ENCODE measurements at regions not wholly inside any gene's neighbourhood (a gene's known extent, or its start where the extent isn't known, plus 50 kb on each side); places are given as distances from the start of the nearest gene placed in this dataset.

- no peak for DNase-seq (ENCODE audit: low read depth, low spot score)
These were observed 168.2 kb downstream of the MFSD1 start for GRCh38 chr3:158970006-158970405.

- no peak for DNase-seq (ENCODE audit: low read depth, low spot score)
These were observed 173.1 kb downstream of the MFSD1 start for GRCh38 chr3:158974904-158975303.

DNA sequence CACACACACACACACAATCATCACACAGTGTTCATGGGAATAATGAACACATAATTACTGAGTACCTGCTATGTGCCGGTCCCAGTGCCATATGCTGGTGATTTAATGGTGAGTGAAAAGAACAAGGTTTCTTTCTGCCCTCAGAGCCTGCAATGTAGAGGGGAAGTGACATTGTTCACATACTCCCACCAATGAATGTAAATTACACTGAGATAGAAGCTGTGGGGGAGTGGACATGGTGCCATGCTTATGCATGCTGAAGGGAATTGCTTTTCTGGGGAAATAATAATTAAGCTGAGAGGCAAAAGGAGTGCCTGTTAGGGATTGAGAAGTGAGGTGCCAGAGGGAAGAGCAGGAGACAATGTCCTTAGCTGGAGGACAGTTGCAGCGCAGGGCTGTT lies 175.1 kb downstream of the MFSD1 start:
- no peak for DNase-seq (ENCODE audit: low read depth, low spot score)

- DNase-seq (ENCODE audit: low read depth, low spot score) = no peak
These were observed 175.6 kb downstream of the MFSD1 start for GRCh38 chr3:158977497-158977896.

DNA sequence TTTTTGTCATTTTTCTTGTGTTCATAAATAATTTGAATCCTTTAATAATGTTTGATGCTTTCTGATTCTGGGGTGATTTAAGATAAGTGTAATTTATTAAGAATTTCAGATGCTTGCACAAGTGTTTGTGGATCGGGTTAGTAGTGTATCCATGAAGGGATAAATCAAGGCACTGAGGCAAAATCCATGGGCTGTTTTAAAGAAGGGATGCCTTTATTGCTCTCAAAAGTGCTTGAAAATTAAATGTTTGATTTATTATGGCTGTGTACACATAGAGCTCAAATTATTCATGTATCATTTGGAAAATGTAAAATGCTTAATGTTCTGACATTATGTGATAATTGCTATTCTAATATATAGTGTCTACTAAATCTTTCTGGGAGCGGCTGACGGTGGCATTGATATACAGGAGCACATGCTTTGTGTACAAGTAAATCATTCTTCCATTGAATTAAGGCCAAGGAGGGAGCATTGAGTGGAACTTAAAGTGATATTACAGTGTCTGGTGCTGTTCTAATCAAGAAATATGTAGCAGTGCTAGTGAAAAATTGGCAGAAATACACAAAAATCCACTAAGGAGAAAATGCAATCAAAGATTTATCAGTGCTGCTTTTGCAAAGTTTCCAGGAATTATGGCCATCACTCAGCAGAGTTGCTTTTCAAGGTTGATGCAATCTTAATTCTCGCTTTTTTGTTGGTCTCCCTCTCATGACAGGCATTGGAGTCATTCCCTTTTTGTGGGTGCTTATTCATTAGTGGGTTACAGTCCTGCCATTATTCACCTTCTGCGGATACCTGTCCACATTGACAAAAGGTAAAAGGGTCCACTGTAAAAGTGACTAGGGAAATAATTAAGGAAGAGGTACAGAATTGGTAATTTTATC lies 181.6 kb downstream of the MFSD1 start:
- no peak for DNase-seq (ENCODE audit: low read depth, low spot score)

DNA sequence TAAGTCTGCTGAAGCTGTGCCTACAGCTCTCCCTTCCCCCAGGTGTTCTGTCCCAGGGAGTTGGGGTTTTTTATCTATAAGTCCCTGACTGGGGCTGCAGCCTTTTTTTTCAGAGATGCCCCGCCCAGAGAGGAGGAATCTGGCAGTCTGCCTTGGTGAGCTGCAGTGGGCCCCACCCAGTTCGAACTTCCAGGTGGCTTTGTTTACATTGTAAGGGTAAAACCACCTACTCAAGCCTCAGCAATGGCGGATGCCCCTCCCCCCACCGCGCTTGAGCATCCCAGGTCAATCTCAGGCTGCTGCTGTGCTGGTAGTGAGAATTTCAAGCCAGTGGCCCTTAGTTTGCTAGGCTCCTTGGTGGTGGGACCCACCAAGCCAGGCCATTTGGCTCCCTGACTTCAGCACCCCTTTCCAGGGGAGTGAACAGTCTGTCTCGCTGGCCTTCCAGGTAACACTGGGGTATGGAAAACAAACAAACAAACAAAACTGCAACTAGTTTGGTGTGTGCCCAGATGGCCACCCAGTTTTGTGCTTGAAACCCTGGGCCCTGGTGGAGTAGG lies 189.4 kb downstream of the MFSD1 start:
- DNase-seq (ENCODE audit: low read depth, low spot score) = no peak

- DNase-seq (ENCODE audit: low read depth, low spot score) = no peak
These were observed 190.6 kb downstream of the MFSD1 start for GRCh38 chr3:158992463-158992862.

DNA sequence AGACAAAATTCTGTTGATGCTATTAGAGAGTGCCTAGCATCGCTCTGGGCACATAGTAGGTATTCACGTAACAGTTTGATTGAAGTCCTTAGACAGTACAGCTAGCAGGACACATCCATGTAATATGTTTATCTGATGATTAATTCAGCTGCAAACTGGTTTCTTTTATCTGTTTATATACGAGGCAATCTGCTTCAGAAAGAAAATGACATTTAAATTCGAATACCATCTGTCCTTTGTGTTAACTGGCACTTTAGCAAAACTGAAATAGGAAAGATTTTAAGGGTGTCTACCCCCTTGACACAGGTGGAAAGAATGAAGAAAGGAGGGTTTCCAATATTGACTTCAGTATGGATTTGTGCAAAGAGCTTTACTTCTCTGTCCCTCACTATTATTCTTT lies 192.5 kb downstream of the MFSD1 start:
- no peak for DNase-seq (ENCODE audit: low read depth, low spot score)

GRCh38 chr3:159001711-159002110 lies 199.9 kb downstream of the MFSD1 start:
- no peak for DNase-seq (ENCODE audit: low read depth, low spot score)

- no peak for DNase-seq (ENCODE audit: low read depth, low spot score)
These were observed 203.3 kb downstream of the MFSD1 start for GRCh38 chr3:159005137-159005536.

GRCh38 chr3:159007331-159007730 lies 205.5 kb downstream of the MFSD1 start:
- DNase-seq (ENCODE audit: low read depth, low spot score) = no peak

DNA sequence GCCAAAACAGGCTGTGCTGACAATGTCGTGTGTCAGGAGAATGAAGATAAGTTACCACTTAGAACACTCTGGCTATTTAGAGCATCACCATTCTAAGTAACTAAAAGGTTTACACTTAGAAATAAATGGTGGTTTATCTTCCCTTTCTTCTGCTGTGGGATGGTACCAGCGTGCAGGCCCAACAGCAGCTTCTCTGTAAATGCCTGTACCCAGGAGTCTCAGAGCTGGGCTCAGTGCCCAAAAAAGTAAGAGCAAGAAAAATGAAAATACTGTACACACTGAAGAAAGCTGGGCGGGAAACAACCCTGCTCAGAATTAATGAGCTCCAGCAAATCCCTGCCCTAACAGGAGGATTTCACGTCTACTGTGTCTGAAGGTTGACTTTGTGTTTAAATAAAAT lies 206.5 kb downstream of the MFSD1 start:
- DNase-seq (ENCODE audit: low read depth, low spot score) = no peak

DNA sequence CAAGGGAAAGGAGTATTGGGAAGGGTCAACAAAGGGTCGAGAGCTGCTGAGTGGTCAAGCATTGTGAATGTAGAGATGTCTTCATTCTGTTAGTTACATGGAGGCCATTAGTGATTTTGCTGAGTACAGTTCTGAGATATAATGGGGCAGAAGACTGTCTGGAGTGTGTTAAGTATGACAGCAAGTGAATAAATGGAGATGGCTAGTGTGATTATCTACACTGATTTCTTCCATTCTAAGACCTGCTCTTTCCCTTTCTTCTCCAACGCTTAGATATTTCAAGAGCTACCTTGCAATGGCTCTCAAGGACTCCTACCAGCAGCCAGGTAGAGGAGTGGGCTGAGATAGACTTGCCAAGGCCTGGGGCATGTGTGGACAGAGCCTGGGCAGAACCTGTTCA lies 216.5 kb downstream of the MFSD1 start:
- no peak for DNase-seq (ENCODE audit: low read depth, low spot score)

DNA sequence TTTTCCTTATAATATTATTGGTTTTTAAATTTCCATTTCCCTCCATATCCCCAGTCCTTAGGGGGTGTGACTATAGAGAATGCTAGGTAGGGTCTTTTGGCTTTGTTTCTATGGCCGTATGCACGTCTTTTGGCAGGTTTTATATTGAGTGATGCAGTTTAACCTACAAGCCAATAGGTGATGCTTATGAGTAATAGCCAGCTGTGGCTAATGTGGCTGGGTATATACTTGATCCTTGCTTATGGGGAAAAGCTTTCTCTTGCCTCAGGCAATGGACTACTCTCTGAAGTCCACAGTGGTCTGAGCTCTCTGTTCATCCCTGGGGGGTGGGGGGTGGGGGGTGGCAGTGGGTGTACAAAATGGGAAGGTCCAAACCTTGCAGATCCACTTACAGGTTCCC lies 223.9 kb downstream of the MFSD1 start:
- DNase-seq (ENCODE audit: low read depth, low spot score) = no peak

GRCh38 chr3:159026510-159026909 lies 224.7 kb downstream of the MFSD1 start:
- no peak for DNase-seq (ENCODE audit: low read depth, low spot score)

DNA sequence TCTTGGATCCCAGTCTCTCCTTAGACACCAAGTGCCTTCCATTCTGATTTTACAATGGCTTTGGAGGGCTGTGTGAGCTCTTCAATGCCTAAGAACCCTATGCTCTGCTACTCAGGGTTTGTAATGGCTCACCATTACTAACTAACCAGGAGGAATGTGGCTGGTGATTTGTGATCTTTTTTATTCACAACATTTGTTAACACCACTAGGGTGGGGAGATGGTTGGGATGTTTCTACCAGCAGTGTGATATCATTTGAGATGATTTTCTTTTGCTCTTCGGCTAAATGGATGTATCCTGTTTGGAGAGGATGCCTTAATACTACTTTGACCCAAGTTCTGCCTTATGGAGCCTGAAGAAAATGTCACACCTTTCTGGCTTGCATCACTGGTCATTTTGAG lies 226.9 kb downstream of the MFSD1 start:
- no peak for DNase-seq (ENCODE audit: low read depth, low spot score)

DNA sequence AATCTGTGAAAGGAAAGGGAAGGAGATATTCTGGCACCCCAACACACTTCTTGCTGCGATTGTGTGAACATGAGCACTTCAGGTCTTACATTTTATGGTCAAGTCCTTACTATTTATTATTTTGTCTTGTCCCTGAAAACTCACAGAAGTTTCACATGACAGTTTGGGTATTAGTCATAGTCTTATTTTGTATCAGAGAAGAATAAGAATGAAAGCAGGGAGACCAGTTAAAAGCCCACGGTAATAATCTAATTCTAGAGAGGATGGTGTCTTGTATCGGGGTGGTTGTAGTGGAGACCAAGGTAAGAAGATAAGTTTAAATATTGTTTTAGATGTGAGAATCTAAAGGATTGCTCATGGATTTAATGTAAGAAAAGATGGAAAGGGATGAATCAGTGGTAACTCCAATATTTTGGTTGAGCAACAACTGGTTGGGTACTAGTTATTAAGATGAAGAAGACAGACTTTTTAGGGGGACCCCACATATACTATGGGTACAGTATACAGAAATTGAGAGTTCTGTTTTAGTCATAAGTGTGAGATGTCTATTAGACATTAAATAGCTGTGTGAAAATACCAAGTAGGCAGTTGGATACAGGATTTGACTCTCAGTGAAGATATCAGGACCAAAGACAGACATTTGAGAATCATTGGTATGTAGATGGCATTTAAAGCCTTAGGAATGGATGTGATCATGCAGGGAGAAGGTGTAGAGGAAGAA lies 227.6 kb downstream of the MFSD1 start:
- no peak for DNase-seq (ENCODE audit: low read depth, low spot score)

GRCh38 chr3:159030138-159030670 lies 228.3 kb downstream of the MFSD1 start:
- DNase-seq (ENCODE audit: low read depth, low spot score) = no peak

DNA sequence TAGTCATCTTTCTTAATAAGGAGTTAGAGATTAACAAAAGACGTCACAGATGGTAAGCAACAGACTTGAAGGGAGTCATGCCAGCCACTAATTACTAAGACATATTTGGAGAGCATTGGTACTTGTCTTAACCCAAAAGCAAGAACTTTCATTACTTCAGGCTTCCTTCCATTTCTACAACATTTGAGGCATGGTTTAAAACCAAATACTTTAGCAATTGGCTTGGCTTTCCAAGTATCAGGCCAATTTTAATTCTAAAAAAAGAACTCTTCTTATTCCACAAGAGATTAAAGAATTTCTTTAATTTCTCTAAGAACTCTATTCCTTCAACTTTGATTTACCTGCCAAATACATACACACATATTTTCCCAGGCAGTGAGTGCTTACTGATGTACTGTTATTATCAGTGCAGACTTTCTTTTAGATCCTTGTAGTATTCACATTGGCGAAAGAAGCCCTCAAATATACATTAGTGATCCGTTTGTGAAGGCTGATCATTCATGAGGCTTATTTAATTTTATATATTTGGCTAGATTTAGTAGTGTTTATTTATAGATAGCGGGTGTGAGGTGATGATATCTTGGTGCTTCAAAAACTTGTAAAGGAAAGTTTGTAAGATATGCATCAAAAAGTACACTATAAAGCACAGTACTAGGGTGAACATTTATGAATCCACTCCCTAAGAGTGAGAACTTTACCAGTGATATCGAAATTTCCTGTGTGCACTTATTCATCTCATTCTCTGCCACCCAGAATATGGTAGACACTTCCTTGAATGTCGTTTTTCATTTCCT lies 229.2 kb downstream of the MFSD1 start:
- DNase-seq (ENCODE audit: low read depth, low spot score) = no peak

DNA sequence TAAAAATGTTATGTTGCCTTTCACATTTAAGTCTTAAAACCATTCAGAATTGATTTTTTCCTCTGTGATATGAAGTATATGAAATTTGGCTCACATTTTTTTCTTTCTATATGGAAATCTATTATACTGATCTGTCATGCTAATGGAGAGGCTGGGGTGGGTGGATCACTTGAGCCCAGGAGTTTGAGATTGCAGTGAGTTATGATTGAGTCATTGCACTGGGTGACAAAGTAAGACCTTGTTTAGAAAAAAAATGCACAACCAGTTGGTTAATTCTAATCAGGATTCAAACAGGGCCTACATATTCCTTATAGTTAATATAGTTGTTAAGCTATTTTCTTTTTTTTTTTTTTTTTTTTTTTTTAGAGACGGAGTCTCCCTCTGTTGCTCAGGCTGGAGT lies 230.5 kb downstream of the MFSD1 start:
- DNase-seq (ENCODE audit: low read depth, low spot score) = no peak

- no peak for DNase-seq (ENCODE audit: low read depth, low spot score)
These were observed 236.6 kb downstream of the MFSD1 start for GRCh38 chr3:159038405-159038804.

DNA sequence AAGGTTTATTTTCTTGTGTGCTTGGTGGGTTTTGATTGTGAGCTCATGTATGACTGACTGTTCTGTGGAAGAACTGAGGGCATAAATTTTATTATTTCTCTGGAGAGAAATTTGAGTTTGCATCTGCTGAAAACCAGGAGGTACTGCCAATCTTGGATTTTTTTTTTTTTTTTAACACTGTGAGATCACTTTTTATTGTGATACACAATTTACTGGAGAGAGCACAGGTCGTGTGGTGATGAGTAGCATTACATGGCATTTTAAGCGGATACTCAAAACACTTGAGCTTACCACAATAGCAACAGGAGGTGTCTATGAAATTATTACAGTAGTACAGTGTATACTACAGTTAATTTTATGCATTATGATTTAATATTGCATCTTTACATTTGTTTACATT lies 237.4 kb downstream of the MFSD1 start:
- no peak for DNase-seq (ENCODE audit: low read depth, low spot score)

Measured in brain pericyte (primary cell).